HUES6 (cell line): ENCODE measurements at regions not wholly inside any gene's neighbourhood (a gene's known extent, or its start where the extent isn't known, plus 50 kb on each side); places are given as distances from the start of the nearest gene placed in this dataset.

Experiments used
- H3K27ac ChIP-seq: 2 replicates; pipeline ENCODE4 v1.7.0; 2013; ENCODE audit warnings: low read depth, mild to moderate bottlenecking, low read length, inconsistent platforms
- H3K27me3 ChIP-seq: 2 replicates; pipeline ENCODE4 v1.6.1; 2013; ENCODE audit warnings: low read length; ENCODE audit not compliant: control insufficient read depth, insufficient read depth
- H3K36me3 ChIP-seq: 2 replicates; pipeline ENCODE4 v1.6.1; 2013; ENCODE audit warnings: low read length; ENCODE audit not compliant: control insufficient read depth, insufficient read depth
- H3K4me1 ChIP-seq: 2 replicates; pipeline ENCODE4 v1.6.1; 2013; ENCODE audit warnings: low read length; ENCODE audit not compliant: control insufficient read depth, insufficient read depth
- H3K4me3 ChIP-seq: 2 replicates; pipeline ENCODE4 v1.5.1; 2013; ENCODE audit warnings: low read depth, low read length
- H3K9ac ChIP-seq: one replicate; pipeline ENCODE4 v1.6.1; 2013; ENCODE audit warnings: mild to moderate bottlenecking, low read length
- H3K9me3 ChIP-seq: 2 replicates; pipeline ENCODE4 v1.6.1; 2013; ENCODE audit warnings: low read depth, low read length; ENCODE audit not compliant: control insufficient read depth, insufficient read depth

DNA sequence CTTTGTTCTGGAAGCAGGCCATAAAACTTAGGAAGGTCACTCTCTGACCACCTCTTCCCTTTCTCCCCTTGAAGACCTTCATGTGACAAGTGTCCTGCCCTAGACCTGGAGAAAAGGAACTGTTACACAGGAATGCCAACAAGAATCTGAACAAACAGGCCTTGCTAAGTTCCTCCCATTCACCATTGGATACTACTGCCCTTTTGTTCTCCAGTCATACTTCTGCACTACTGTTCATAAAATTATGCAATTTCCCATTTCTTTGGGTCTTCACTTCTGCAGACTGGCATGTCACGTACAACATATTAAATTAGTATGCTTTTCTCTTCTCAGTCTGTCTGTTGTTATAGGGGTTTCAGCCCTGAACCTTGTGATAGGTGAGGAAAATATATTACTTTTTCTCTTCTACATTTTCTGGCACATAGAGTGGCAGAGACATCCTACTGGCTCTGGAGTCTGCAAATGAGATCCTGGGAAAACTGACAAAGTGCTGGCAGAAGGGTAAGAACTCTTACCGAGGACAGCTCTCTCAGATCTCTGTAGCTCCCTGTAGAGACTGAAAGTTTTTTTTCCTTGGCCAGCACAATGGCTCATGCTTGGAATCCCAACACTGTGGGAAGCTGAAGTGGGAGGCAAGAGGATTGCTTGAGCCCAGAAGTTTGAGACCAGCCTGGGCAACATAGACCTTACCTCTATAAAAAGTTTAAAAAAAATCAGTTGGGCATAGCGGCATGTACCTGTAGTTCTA, 87.6 kb upstream of the SPRY2 start:
- Histone ChIP-seq H3K4me1 (no peaks in the 10 kb centered on the region), H3K27ac (no peak overlapping the region), H3K4me3 (no peak overlapping the region), H3K27me3 (no peaks in the 10 kb centered on the region), H3K9ac (no peak overlapping the region), H3K36me3 (no peaks in the 10 kb centered on the region), H3K9me3 (peaks cover 20% of the 10 kb centered on the region)

- Histone ChIP-seq H3K9me3 (peaks cover 23% of the 10 kb centered on the region), H3K9ac (no peak overlapping the region), H3K4me1 (no peaks in the 10 kb centered on the region), H3K36me3 (no peaks in the 10 kb centered on the region), H3K27me3 (no peaks in the 10 kb centered on the region), H3K4me3 (no peak overlapping the region), H3K27ac (no peak overlapping the region)
Observed at GRCh38 chr13:80419416-80419815, 78.5 kb upstream of the SPRY2 start.

GRCh38 chr13:80413611-80414010, 72.7 kb upstream of the SPRY2 start:
- Histone ChIP-seq H3K36me3 (no peaks in the 10 kb centered on the region), H3K9ac (no peak overlapping the region), H3K27me3 (no peaks in the 10 kb centered on the region), H3K9me3 (no peaks in the 10 kb centered on the region), H3K4me1 (no peaks in the 10 kb centered on the region), H3K27ac (no peak overlapping the region), H3K4me3 (no peak overlapping the region)

DNA sequence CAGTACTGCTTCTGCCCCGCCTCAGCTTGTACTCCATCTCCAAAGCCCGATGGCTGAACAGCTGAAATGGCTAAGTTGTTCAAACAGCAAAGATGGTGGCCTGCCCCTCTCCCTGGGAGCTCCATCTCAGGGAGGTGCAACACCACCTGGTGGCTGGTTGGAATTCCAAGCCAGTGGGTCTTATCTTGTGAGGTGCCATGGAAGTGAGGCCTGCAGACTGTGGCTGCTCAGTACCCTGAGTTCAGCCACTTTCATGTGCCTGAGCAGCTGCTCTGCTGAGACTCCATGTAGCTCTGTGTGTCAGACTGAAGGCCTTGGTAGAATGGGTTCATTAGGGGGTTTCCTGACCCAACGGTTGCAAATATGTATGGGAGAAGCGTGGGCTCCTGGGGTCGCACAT, 67.3 kb upstream of the SPRY2 start:
- no peak overlapping the region for H3K27ac ChIP-seq
- no peaks in the 10 kb centered on the region for H3K27me3 ChIP-seq
- no peaks in the 10 kb centered on the region for H3K4me1 ChIP-seq
- no peak overlapping the region for H3K4me3 ChIP-seq
- H3K36me3 ChIP-seq: no peaks in the 10 kb centered on the region
- peaks cover 10% of the 10 kb centered on the region; the same call in 1 of the 2 replicates for H3K9me3 ChIP-seq
- no peak overlapping the region for H3K9ac ChIP-seq

DNA sequence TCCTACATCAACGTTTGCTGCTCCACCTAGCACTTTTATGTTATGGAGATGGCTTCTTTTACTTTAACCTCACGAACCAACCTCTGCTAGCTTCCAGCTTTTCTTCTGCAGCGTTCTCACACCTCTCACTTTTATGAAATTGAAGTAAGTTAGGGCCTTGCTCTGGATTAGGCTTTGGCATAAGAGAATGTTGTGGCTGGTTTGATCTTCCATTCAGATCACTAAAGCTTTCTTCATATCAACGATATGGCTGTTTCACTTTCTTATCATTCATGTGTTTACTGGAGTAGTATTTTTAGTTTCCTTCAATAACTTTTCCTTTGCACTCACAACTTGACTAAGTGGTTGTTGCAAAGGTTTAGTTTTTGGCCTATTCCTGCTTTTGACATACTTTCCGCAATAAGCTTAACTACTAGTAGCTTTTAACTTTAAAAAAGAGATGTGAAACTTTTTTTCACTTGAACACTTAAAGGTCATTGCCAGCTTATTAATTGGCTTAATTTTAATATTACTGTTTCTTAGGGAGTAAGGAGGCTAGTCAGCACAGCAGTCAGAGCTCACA, 60.0 kb upstream of the SPRY2 start:
- H3K9ac ChIP-seq: no peak overlapping the region
- no peaks in the 10 kb centered on the region for H3K36me3 ChIP-seq
- no peaks in the 10 kb centered on the region for H3K4me1 ChIP-seq
- H3K27me3 ChIP-seq: no peaks in the 10 kb centered on the region
- peaks cover 10% of the 10 kb centered on the region; the same call in 1 of the 2 replicates for H3K9me3 ChIP-seq
- no peak overlapping the region for H3K4me3 ChIP-seq
- H3K27ac ChIP-seq: no peak overlapping the region

GRCh38 chr13:80400164-80400864, 59.4 kb upstream of the SPRY2 start:
- H3K4me3 ChIP-seq: no peak overlapping the region

DNA sequence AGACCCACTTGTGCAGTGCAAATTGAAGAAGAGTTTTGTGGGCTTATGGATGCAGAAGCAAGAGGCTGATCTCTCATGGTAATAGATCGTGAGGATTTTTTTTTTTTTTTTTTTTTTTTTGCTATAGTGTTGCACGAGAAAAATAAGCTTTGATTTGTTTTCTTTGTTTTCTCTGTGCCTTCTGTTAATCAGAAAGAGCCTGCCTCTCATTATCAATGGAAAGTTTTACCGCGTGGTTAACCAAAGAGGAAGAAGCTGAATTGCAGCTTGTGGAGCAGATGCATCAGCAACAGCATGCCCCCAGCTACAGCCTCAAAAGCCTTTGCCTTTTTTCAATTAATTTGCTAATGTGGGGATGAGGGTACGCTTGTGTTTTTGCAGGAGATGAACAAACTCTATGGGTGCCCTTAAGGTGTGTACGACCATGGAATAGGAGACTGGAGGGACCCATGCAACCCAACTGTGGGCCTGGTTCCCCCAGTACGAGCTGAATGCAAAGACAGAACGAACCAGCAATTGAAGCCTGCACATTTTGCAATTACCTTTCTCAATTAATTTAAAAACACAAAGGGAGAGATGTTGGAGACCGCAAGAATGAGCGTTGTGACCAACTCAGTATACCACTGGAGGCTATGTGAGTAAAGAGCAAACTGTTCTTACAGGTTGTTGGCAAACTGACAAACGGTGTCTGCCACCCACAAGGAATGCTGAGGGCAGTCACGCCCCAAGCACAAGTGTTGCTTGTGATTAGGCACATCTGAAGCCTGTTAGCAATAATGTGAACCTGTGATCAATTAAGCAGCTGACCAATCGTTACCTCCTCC, 58.6 kb upstream of the SPRY2 start:
- Histone ChIP-seq H3K9me3 (peaks cover 3% of the 10 kb centered on the region; the same call in 1 of the 2 replicates), H3K4me3 (no peak overlapping the region)

More at GRCh38 chr13:80400164-80400864, 59.4 kb upstream of the SPRY2 start:
- H3K9ac ChIP-seq: no peak overlapping the region
- no peak overlapping the region for H3K27ac ChIP-seq
- peaks cover 10% of the 10 kb centered on the region; the same call in 1 of the 2 replicates for H3K9me3 ChIP-seq
- H3K36me3 ChIP-seq: no peaks in the 10 kb centered on the region
- H3K27me3 ChIP-seq: no peaks in the 10 kb centered on the region
- H3K4me1 ChIP-seq: no peaks in the 10 kb centered on the region

More for the DNA sequence above, 58.6 kb upstream of the SPRY2 start:
- no peak overlapping the region for H3K27ac ChIP-seq
- no peaks in the 10 kb centered on the region for H3K27me3 ChIP-seq
- H3K36me3 ChIP-seq: no peaks in the 10 kb centered on the region
- no peaks in the 10 kb centered on the region for H3K4me1 ChIP-seq
- H3K9ac ChIP-seq: no peak overlapping the region
